H1 (cell line): ENCODE measurements at regions not wholly inside any gene's neighbourhood (a gene's known extent, or its start where the extent isn't known, plus 50 kb on each side); places are given as distances from the start of the nearest gene placed in this dataset.

Experiments used
- CTCF ChIP-seq, 3 experiments: IDR thresholded peaks; 1 replicate in 2 of 3; 2 replicates in 1 of 3; pipeline versions ENCODE4 v1.5.1 to v1.6.1; 2011; ENCODE audit warnings: low read length in 3 of 3, mild to moderate bottlenecking in 3 of 3, inconsistent platforms in 2 of 3, low read depth in 1 of 3, moderate library complexity in 1 of 3; ENCODE audit not compliant: insufficient read depth in 1 of 3; ENCODE audit errors: control extremely low read depth in 1 of 3
- JUND ChIP-seq: IDR thresholded peaks from 2 replicates; pipeline ENCODE4 v1.6.1; 2011; ENCODE audit warnings: mild to moderate bottlenecking, improper control_type of control experiment, low read length
- MAX ChIP-seq: IDR thresholded peaks from 2 replicates; pipeline ENCODE4 v1.6.1; 2012; ENCODE audit warnings: inconsistent platforms
- RAD21 ChIP-seq, 2 experiments: IDR thresholded peaks in 1 of 2; conservative IDR thresholded peaks in 1 of 2; 2 replicates each; pipeline ENCODE4 v1.6.1; 2011; ENCODE audit warnings: low read depth in 2 of 2, low read length in 2 of 2, improper control_type of control experiment in 1 of 2, inconsistent platforms in 1 of 2, mild to moderate bottlenecking in 1 of 2, moderate library complexity in 1 of 2
- SP1 ChIP-seq: IDR thresholded peaks from 2 replicates; pipeline ENCODE4 v1.6.1; 2011; ENCODE audit warnings: low read depth, low read length

GRCh38 chr6:23040899-23041298 is 471.5 kb downstream of the HDGFL1 start (continued):
- no peak for TF ChIP-seq CTCF (IDR thresholded peaks at IDR 0.05; ENCODE audit: control extremely low read depth in 1 of 3, insufficient read depth in 1 of 3, low read depth in 1 of 3, low read length in 3 of 3)
- TF ChIP-seq SP1, result no peak
- TF ChIP-seq MAX, result no peak
- no peak for TF ChIP-seq JUND
- TF ChIP-seq RAD21 (IDR thresholded peaks at IDR 0.05 in 1 of 2, conservative IDR thresholded peaks at IDR 0.05 in 1 of 2; ENCODE audit: low read depth in 2 of 2, low read length in 2 of 2), result no peak
- TF ChIP-seq, all 59 proteins: peak for 0
